GM23338 (cell line): ENCODE measurements at regions not wholly inside any gene's neighbourhood (a gene's known extent, or its start where the extent isn't known, plus 50 kb on each side); places are given as distances from the start of the nearest gene placed in this dataset.

ENCODE experiments used
- ATAC-seq: fragments of 200-7000 bp; cut with Tn5 transposase; 3 replicates; pipeline ENCODE4 v1.9.1; 2020
- DNase-seq: peaks from one replicate; pipeline ENCODE4 v3.0.0-alpha.2; 2015; ENCODE audit warnings: low spot score
- H2AFZ ChIP-seq: fragments of 200-600 bp; sonication (generic); 2 replicates; pipeline ENCODE4 v1.8.0; 2016; ENCODE audit warnings: antibody characterized with exemption, mild to moderate bottlenecking, moderate library complexity
- H3F3A ChIP-seq: fragments of 200-600 bp; sonication (generic); replicated peaks from 2 replicates; pipeline ENCODE4 v1.8.0; 2017; ENCODE audit warnings: antibody characterized with exemption, mixed run types, low read depth
- H3K27ac ChIP-seq: fragments of 200-600 bp; sonication (generic); 2 replicates; pipeline ENCODE4 v1.6.1; 2016; ENCODE audit warnings: low read depth
- H3K27me3 ChIP-seq: fragments of 200-600 bp; sonication (generic); 2 replicates; pipeline ENCODE4 v1.8.0; 2016; ENCODE audit warnings: mild to moderate bottlenecking, mixed run types, moderate library complexity; ENCODE audit not compliant: insufficient read depth
- H3K36me3 ChIP-seq: fragments of 200-600 bp; sonication (generic); 2 replicates; pipeline ENCODE4 v1.8.0; 2016; ENCODE audit warnings: mild to moderate bottlenecking; ENCODE audit not compliant: insufficient read depth
- H3K4me1 ChIP-seq: fragments of 200-600 bp; sonication (generic); 2 replicates; pipeline ENCODE4 v1.8.0; 2016; ENCODE audit warnings: mild to moderate bottlenecking, moderate library complexity; ENCODE audit not compliant: insufficient read depth
- H3K4me2 ChIP-seq: fragments of 200-600 bp; sonication (generic); 2 replicates; pipeline ENCODE4 v1.7.1; 2017; ENCODE audit warnings: mixed run types
- H3K4me3 ChIP-seq: fragments of 200-600 bp; sonication (generic); 2 replicates; pipeline ENCODE4 v1.6.1; 2016; ENCODE audit warnings: mixed run types
- H3K79me2 ChIP-seq: fragments of 200-600 bp; sonication (generic); replicated peaks from 2 replicates; pipeline ENCODE4 v1.8.0; 2017; ENCODE audit warnings: mild to moderate bottlenecking; ENCODE audit not compliant: insufficient read depth
- H3K9me2 ChIP-seq: fragments of 200-600 bp; sonication (generic); 2 replicates; pipeline ENCODE4 v1.8.0; 2017; ENCODE audit not compliant: insufficient read depth
- H4K20me1 ChIP-seq: fragments of 200-600 bp; sonication (generic); replicated peaks from 2 replicates; pipeline ENCODE4 v1.8.0; 2017; ENCODE audit warnings: mild to moderate bottlenecking; ENCODE audit not compliant: insufficient read depth
- H3K27ac Mint-ChIP-seq: 2 replicates; pipeline ENCODE4 v1.8.0; 2020; ENCODE audit warnings: inconsistent platforms, mild to moderate bottlenecking, moderate library complexity, mixed read lengths
- H3K27me3 Mint-ChIP-seq: 3 replicates; pipeline ENCODE4 v1.8.0; 2022; ENCODE audit warnings: low read depth, mild to moderate bottlenecking, moderate library complexity, mixed read lengths, inconsistent platforms; ENCODE audit not compliant: insufficient read depth, poor library complexity
- H3K36me3 Mint-ChIP-seq: 3 replicates; pipeline ENCODE4 v1.8.0; 2021; ENCODE audit warnings: low read depth, mild to moderate bottlenecking, inconsistent platforms, moderate library complexity, mixed read lengths
- H3K4me1 Mint-ChIP-seq: 3 replicates; pipeline ENCODE4 v1.8.0; 2020; ENCODE audit warnings: mild to moderate bottlenecking, inconsistent platforms, mixed read lengths
- H3K4me3 Mint-ChIP-seq: 3 replicates; pipeline ENCODE4 v1.8.0; 2021; ENCODE audit warnings: moderate library complexity, mild to moderate bottlenecking, inconsistent platforms, mixed read lengths
- H3K9me3 Mint-ChIP-seq: 3 replicates; pipeline ENCODE4 v1.8.0; 2020; ENCODE audit warnings: moderate library complexity, mild to moderate bottlenecking, inconsistent platforms, mixed read lengths
- CREB1 ChIP-seq: fragments of 250-450 bp; sonication (Bioruptor Pico); IDR thresholded peaks from 2 replicates; pipeline ENCODE4 v1.5.0; 2020; ENCODE audit warnings: low read depth, mild to moderate bottlenecking, moderate library complexity
- CTCF ChIP-seq, 2 experiments: fragments of 200-600 bp in 1 of 2; sonication (generic) in 1 of 2; conservative IDR thresholded peaks; 2 replicates each; pipeline versions ENCODE4 v1.5.1 to v1.6.1; 2016 to 2017; ENCODE audit warnings: antibody characterized with exemption in 2 of 2, low read depth in 2 of 2, mild to moderate bottlenecking in 2 of 2, moderate library complexity in 1 of 2
- ETS1 ChIP-seq: IDR thresholded peaks from 2 replicates; pipeline ENCODE4 v1.6.1; 2016; ENCODE audit warnings: antibody characterized with exemption
- EZH2 ChIP-seq: fragments of 200-600 bp; sonication (generic); IDR thresholded peaks from one replicate; pipeline ENCODE4 v1.8.0; 2017; ENCODE audit warnings: antibody characterized with exemption, mild to moderate bottlenecking, low read depth; ENCODE audit not compliant: unreplicated experiment
- EZH2phosphoT487 ChIP-seq: fragments of 200-600 bp; sonication (generic); IDR thresholded peaks from one replicate; pipeline ENCODE4 v1.8.1; 2018; ENCODE audit warnings: antibody characterized with exemption; ENCODE audit not compliant: unreplicated experiment
- JUNB ChIP-seq: IDR thresholded peaks from one replicate; pipeline ENCODE4 v1.6.1; 2016; ENCODE audit warnings: antibody characterized with exemption; ENCODE audit not compliant: unreplicated experiment
- NANOG ChIP-seq: IDR thresholded peaks from 2 replicates; pipeline ENCODE4 v1.6.1; 2016; ENCODE audit warnings: antibody characterized with exemption, borderline replicate concordance
- POLR2AphosphoS5 ChIP-seq: IDR thresholded peaks from 2 replicates; pipeline ENCODE4 v1.6.1; 2016; ENCODE audit warnings: antibody characterized with exemption, low read depth
- STAT1 ChIP-seq: IDR thresholded peaks from one replicate; pipeline ENCODE4 v1.6.1; 2016; ENCODE audit warnings: antibody characterized with exemption; ENCODE audit not compliant: unreplicated experiment
- ZNF114 ChIP-seq: fragments of 250-450 bp; sonication (Bioruptor Pico); IDR thresholded peaks from 2 replicates; pipeline ENCODE4 v1.5.0; 2020; ENCODE audit warnings: mild to moderate bottlenecking, moderate library complexity
- ZNF331 ChIP-seq: fragments of 250-450 bp; sonication (Bioruptor Pico); IDR thresholded peaks from 2 replicates; pipeline ENCODE4 v1.5.0; 2020; ENCODE audit warnings: low read depth, mild to moderate bottlenecking, moderate library complexity
- ZNF462 ChIP-seq: fragments of 250-450 bp; sonication (Bioruptor Pico); IDR thresholded peaks from 2 replicates; pipeline ENCODE4 v1.5.0; 2020; ENCODE audit warnings: mild to moderate bottlenecking, moderate library complexity

- TF ChIP-seq ZNF462 (CRISPR knock-in tag) (no peak), EZH2phosphoT487 (no peak), EZH2 (no peak), CREB1 (CRISPR knock-in tag) (no peak), STAT1 (no peak)
Observed at GRCh38 chr10:20618011-20618547, 279.0 kb downstream of the NEBL start (continued).

GRCh38 chr10:20616918-20617810, 279.9 kb downstream of the NEBL start:
- H3K4me1 ChIP-seq: peaks cover 14% of the 10 kb centered on the region
- Mint-ChIP-seq H3K9me3 (no peaks in the 10 kb centered on the region), H3K27me3 (no peaks in the 10 kb centered on the region), H3K4me1 (peaks cover 13% of the 10 kb centered on the region; the same call in 2 of the 3 replicates), H3K36me3 (no peaks in the 10 kb centered on the region; the same call in 2 of the 3 replicates), H3K27ac (no peak overlapping the region), H3K4me3 (no peak overlapping the region)
- no peaks in the 10 kb centered on the region for H4K20me1 ChIP-seq
- no peaks in the 10 kb centered on the region for H3K79me2 ChIP-seq
- H3K36me3 ChIP-seq: no peaks in the 10 kb centered on the region
- no peak overlapping the region for H3K27ac ChIP-seq
- no peak overlapping the region for H3K4me3 ChIP-seq
- ATAC-seq: no peak
- DNase-seq: no peak
- no peak overlapping the region for H2AFZ ChIP-seq
- no peak overlapping the region for H3K4me2 ChIP-seq
- H3K9me2 ChIP-seq: peaks cover 20% of the 10 kb centered on the region
- no peaks in the 10 kb centered on the region for H3K27me3 ChIP-seq
- H3F3A ChIP-seq: no peaks in the 10 kb centered on the region
- TF ChIP-seq CTCF (conservative IDR thresholded peaks at IDR 0.05; ENCODE audit: low read depth in 2 of 2) (no peak), EZH2 (no peak), ZNF114 (CRISPR knock-in tag) (no peak), STAT1 (no peak), JUNB (no peak), POLR2AphosphoS5 (no peak), ETS1 (no peak), NANOG (no peak), ZNF331 (no peak), EZH2phosphoT487 (no peak), CREB1 (CRISPR knock-in tag) (no peak)
